Upper lobe of left lung (tissue), 4 donors: ENCODE measurements at regions not wholly inside any gene's neighbourhood (a gene's known extent, or its start where the extent isn't known, plus 50 kb on each side); places are given as distances from the start of the nearest gene placed in this dataset.

ENCODE experiments used
- CTCF ChIP-seq, 6 experiments: fragments of 450-650 bp in 4 of 6; fragments of 200-600 bp in 2 of 6; sonication (generic) in 2 of 6; IDR thresholded peaks; one replicate each; pipeline ENCODE4 v1.5.1; 2016 to 2019; ENCODE audit warnings: antibody characterized with exemption in 6 of 6
- EP300 ChIP-seq, 4 donors: sonication (generic); formaldehyde crosslinking; IDR thresholded peaks; one replicate each; pipeline ENCODE4 v1.5.1; 2017; ENCODE audit warnings: antibody characterized with exemption in 4 of 4, control low read depth in 2 of 4

GRCh38 chr17:65408050-65408449 is 153.4 kb downstream of the AXIN2 start:
- TF ChIP-seq CTCF (IDR thresholded peaks at IDR 0.05) (no peak), EP300 (IDR thresholded peaks at IDR 0.05) (no peak)
